H1 (cell line): ENCODE measurements at regions not wholly inside any gene's neighbourhood (a gene's known extent, or its start where the extent isn't known, plus 50 kb on each side); places are given as distances from the start of the nearest gene placed in this dataset.

ENCODE experiments used
- CTCF ChIP-seq, 3 experiments: IDR thresholded peaks; 1 replicate in 2 of 3; 2 replicates in 1 of 3; pipeline versions ENCODE4 v1.5.1 to v1.6.1; 2011; ENCODE audit warnings: low read length in 3 of 3, mild to moderate bottlenecking in 3 of 3, inconsistent platforms in 2 of 3, low read depth in 1 of 3, moderate library complexity in 1 of 3; ENCODE audit not compliant: insufficient read depth in 1 of 3; ENCODE audit errors: control extremely low read depth in 1 of 3
- GABPA ChIP-seq: IDR thresholded peaks from 2 replicates; pipeline ENCODE4 v1.6.1; 2011; ENCODE audit warnings: mild to moderate bottlenecking, low read length, moderate library complexity, borderline replicate concordance; ENCODE audit not compliant: insufficient read depth
- JUND ChIP-seq: IDR thresholded peaks from 2 replicates; pipeline ENCODE4 v1.6.1; 2011; ENCODE audit warnings: mild to moderate bottlenecking, improper control_type of control experiment, low read length
- KDM4A ChIP-seq: IDR thresholded peaks from one replicate; pipeline ENCODE4 v1.7.1; 2012; ENCODE audit warnings: low read depth, mild to moderate bottlenecking, moderate library complexity, low read length, inconsistent platforms; ENCODE audit not compliant: severe bottlenecking
- KDM5A ChIP-seq: fragments of 200-600 bp; IDR thresholded peaks from 2 replicates; pipeline ENCODE4 v1.7.1; 2012; ENCODE audit warnings: mild to moderate bottlenecking, low read length, inconsistent platforms, mixed read lengths
- PHF8 ChIP-seq: fragments of 200-600 bp; sonication (generic); conservative IDR thresholded peaks from 2 replicates; pipeline ENCODE4 v1.7.1; 2012; ENCODE audit warnings: low read depth, mild to moderate bottlenecking, inconsistent platforms, low read length, moderate library complexity
- POLR2AphosphoS5 ChIP-seq: IDR thresholded peaks from 2 replicates; pipeline ENCODE4 v1.6.1; 2011; ENCODE audit warnings: low read depth, low read length
- TEAD4 ChIP-seq: IDR thresholded peaks from 2 replicates; pipeline ENCODE4 v1.6.1; 2012; ENCODE audit warnings: low read depth, low read length, inconsistent platforms, mixed read lengths

GRCh38 chr7:117962366-117962994 lies 89.2 kb upstream of the CTTNBP2 start (continued):
- TF ChIP-seq GABPA (no peak), CTCF (IDR thresholded peaks at IDR 0.05; ENCODE audit: control extremely low read depth in 1 of 3, insufficient read depth in 1 of 3, low read depth in 1 of 3, low read length in 3 of 3) (no peak), PHF8 (no peak), POLR2AphosphoS5 (no peak), TEAD4 (no peak), JUND (no peak), KDM4A (no peak), KDM5A (no peak)
